Tibial nerve (tissue), 4 donors: ENCODE measurements at regions not wholly inside any gene's neighbourhood (a gene's known extent, or its start where the extent isn't known, plus 50 kb on each side); places are given as distances from the start of the nearest gene placed in this dataset.

Experiments
- DNase-seq, 2 donors: peaks; one replicate each; pipeline ENCODE4 v3.0.0-alpha.2; 2019; ENCODE audit warnings: low spot score in 2 of 2
- H3K27ac ChIP-seq, 4 donors: fragments of 200-600 bp; sonication (generic) in 3 of 4; one replicate each; pipeline ENCODE4 v1.5.1; 2017 to 2019; ENCODE audit warnings: mild to moderate bottlenecking in 1 of 4
- H3K27me3 ChIP-seq, 2 donors: fragments of 200-600 bp; sonication (generic) in 1 of 2; one replicate each; pipeline versions ENCODE4 v1.5.1 to v1.6.0; 2017 to 2019
- H3K36me3 ChIP-seq, 3 donors: fragments of 200-600 bp; sonication (generic); one replicate each; pipeline ENCODE4 v1.5.1; 2018 to 2019
- H3K4me1 ChIP-seq, 4 donors: fragments of 200-600 bp; sonication (generic) in 3 of 4; one replicate each; pipeline ENCODE4 v1.5.1; 2017 to 2019
- H3K4me3 ChIP-seq, 4 donors: fragments of 200-600 bp; sonication (generic) in 3 of 4; one replicate each; pipeline ENCODE4 v1.5.1; 2017 to 2019; ENCODE audit warnings: mild to moderate bottlenecking in 1 of 4, moderate library complexity in 1 of 4
- H3K9me3 ChIP-seq, 4 donors: fragments of 200-600 bp; sonication (generic) in 3 of 4; one replicate each; pipeline ENCODE4 v1.5.1; 2017 to 2019
- CTCF ChIP-seq, 5 experiments: fragments of 200-600 bp in 3 of 5; fragments of 450-650 bp in 2 of 5; sonication (generic) in 3 of 5; IDR thresholded peaks; one replicate each; pipeline ENCODE4 v1.5.1; 2016 to 2019; ENCODE audit warnings: antibody characterized with exemption in 5 of 5, mild to moderate bottlenecking in 3 of 5, moderate library complexity in 2 of 5
- EP300 ChIP-seq, 2 donors: sonication (generic); formaldehyde crosslinking; IDR thresholded peaks; one replicate each; pipeline ENCODE4 v1.6.1; 2017; ENCODE audit warnings: antibody characterized with exemption in 2 of 2, mild to moderate bottlenecking in 1 of 2
- POLR2A ChIP-seq, 2 donors: fragments of 450-650 bp; IDR thresholded peaks; one replicate each; pipeline ENCODE4 v1.6.1; 2017; ENCODE audit warnings: antibody characterized with exemption in 2 of 2, mild to moderate bottlenecking in 2 of 2, moderate library complexity in 2 of 2
- WGBS, 2 donors: methylation state at CpG; one replicate each; pipeline ENCODE4 v1.1.5; 2018; 5-methylcytosine and 5-hydroxymethylcytosine counted together

GRCh38 chr4:3713346-3713745 is 52.8 kb upstream of the ADRA2C start:
- H3K36me3 ChIP-seq, result no peaks in the 10 kb centered on the region
- H3K27ac ChIP-seq, result no peak overlapping the region
- DNase-seq, result no peak
- no peak overlapping the region for H3K4me3 ChIP-seq
- TF ChIP-seq POLR2A (IDR thresholded peaks at IDR 0.05), result no peak
- no peak for TF ChIP-seq EP300 (IDR thresholded peaks at IDR 0.05)
- TF ChIP-seq CTCF (IDR thresholded peaks at IDR 0.05), result no peak
- H3K27me3 ChIP-seq, result no peaks in the 10 kb centered on the region
- H3K9me3 ChIP-seq, result peaks cover 0 to 11% (median 0%) of the 10 kb centered on the region in 4 donors
- 79 to 87% methylated on average over 7 of the region's 7 CpGs for WGBS, 2 donors
- no peaks in the 10 kb centered on the region for H3K4me1 ChIP-seq

GRCh38 chr4:3712936-3713335 is 53.2 kb upstream of the ADRA2C start:
- no peak for DNase-seq
- WGBS, 2 donors, result 83 to 87% methylated on average over 17 to 20 of the region's 20 CpGs
- H3K27me3 ChIP-seq, result no peaks in the 10 kb centered on the region
- no peak for TF ChIP-seq EP300 (IDR thresholded peaks at IDR 0.05)
- TF ChIP-seq POLR2A (IDR thresholded peaks at IDR 0.05), result no peak
- TF ChIP-seq CTCF (IDR thresholded peaks at IDR 0.05), result no peak
- H3K4me3 ChIP-seq, result no peak overlapping the region
- no peak overlapping the region for H3K27ac ChIP-seq
- no peaks in the 10 kb centered on the region for H3K4me1 ChIP-seq
- no peaks in the 10 kb centered on the region for H3K36me3 ChIP-seq
- H3K9me3 ChIP-seq, result peaks cover 0 to 7% (median 0%) of the 10 kb centered on the region in 4 donors

- Histone ChIP-seq H3K4me3 (no peak overlapping the region), H3K27ac (no peak overlapping the region), H3K4me1 (no peaks in the 10 kb centered on the region), H3K27me3 (no peaks in the 10 kb centered on the region), H3K36me3 (no peaks in the 10 kb centered on the region), H3K9me3 (peaks cover 0 to 5% (median 0%) of the 10 kb centered on the region in 4 donors)
- 83 to 86% methylated on average over 8 to 11 of the region's 12 CpGs for WGBS, 2 donors
- no peak for DNase-seq
- TF ChIP-seq POLR2A (IDR thresholded peaks at IDR 0.05) (no peak), CTCF (IDR thresholded peaks at IDR 0.05) (no peak), EP300 (IDR thresholded peaks at IDR 0.05) (no peak)
These were observed 53.9 kb upstream of the ADRA2C start for GRCh38 chr4:3712112-3712805.

GRCh38 chr4:3711183-3712111 is 54.7 kb upstream of the ADRA2C start:
- Histone ChIP-seq H3K4me3 (no peak overlapping the region), H3K4me1 (no peaks in the 10 kb centered on the region), H3K27ac (no peak overlapping the region), H3K9me3 (no peaks in the 10 kb centered on the region), H3K36me3 (no peaks in the 10 kb centered on the region), H3K27me3 (no peaks in the 10 kb centered on the region)
- no peak for DNase-seq
- TF ChIP-seq CTCF (IDR thresholded peaks at IDR 0.05), result no peak
- TF ChIP-seq EP300 (IDR thresholded peaks at IDR 0.05), result no peak
- no peak for TF ChIP-seq POLR2A (IDR thresholded peaks at IDR 0.05)
- 70 to 72% methylated on average over 35 of the region's 35 CpGs for WGBS, 2 donors
